Fibroblast of skin of right quadriceps (primary cell): ENCODE measurements at regions not wholly inside any gene's neighbourhood (a gene's known extent, or its start where the extent isn't known, plus 50 kb on each side); places are given as distances from the start of the nearest gene placed in this dataset.

ENCODE experiments used
- DNase-seq: peaks from one replicate; pipeline ENCODE4 v3.0.0-alpha.2; 2013

DNA sequence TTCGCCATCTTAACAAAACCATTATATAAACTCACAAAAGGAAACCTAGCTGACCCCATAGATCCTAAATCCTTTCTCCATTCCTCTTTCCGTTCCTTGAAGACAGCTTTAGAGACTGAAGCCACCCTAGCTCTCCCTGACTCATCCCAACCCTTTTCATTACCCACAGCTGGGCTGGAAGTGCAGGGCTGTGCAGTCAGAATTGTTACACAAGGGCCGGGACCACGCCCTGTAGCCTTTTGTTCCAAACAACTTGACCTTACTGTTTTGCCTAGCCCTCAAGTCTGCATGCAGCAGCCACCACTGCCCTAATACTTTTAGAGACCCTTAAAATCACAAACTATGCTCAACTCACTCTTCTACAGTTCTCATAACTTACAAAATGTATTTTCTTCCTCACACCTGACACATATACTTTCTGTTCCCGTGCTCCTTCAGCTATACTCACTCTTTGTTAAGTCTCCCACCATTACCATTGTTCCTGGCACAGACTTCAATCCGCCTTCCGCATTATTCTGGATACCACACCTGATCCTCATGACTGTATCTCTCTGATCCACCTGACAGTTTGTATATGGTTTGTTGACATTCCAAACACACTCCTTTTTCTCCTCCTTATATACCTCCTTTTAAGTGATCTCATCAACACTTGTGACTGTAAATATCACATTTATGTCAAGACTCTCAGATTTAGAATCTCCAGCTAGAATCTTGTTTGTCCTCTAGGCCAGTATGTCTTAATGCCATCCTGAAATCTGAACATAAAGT, 208.7 kb downstream of the KITLG start:
- DNase-seq, result no peak

DNA sequence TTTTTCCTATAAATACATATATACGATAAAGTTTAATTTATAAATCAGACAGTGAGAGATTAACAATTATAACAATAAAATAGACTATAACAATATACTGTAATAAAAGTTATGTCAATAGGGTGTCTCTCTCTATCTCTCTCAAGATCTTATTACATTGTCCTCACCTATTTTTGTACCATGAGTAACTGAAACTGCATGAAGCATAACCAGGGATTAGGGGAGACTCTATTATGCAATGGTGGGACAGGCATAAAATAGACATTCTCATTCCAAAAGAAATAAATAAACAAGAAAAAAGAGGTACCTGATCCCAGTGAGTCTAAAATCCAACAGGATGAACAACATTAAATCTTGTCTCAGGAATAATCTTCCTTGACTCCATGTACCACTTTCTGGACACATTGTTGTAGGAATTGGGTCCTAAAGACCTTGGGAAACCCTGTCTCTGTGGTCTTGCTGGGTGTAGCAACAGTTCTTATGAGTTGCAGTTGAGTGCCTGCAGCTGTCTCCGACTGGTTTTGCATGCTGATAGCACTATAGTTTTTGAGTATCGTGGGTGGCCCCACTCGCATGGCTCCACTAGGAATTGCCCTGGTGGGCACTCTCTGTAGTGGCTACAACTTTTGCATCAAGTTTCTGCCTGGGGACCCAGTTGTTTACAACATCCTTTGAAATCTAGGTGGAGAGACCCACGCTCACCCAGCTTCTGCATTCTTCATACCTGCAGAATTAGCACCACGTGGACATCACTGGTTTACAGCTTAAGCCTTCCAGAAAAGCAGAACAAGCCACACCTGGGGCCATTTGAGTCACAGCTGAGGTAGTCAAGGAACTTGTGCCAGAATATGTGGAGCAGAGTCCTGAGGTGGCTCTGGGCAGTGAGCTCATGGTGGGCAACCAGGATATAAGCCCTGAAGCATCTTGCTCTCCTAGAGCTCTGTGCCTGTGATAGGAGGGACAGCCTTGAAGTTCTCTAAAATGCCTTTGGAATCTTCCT, 204.7 kb downstream of the KITLG start:
- DNase-seq, result no peak

DNA sequence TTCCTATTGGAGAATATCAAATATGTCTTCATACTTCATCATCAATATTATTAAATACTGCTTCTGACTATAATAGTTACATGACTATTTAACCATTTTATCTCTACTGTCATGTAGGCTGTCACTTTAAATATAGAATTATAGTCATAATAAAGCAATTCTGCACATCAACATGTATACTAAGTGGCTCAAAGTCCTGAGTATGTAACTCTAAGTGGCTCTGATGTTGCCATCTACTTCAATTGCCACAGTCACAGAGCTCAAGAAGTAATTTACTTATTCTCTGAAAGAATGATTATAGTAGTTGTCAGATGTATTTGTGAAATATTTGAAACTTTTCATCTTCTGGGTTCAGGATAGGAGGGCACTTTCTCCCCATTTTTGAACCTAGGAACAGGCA, 202.3 kb downstream of the KITLG start:
- DNase-seq, result no peak

DNA sequence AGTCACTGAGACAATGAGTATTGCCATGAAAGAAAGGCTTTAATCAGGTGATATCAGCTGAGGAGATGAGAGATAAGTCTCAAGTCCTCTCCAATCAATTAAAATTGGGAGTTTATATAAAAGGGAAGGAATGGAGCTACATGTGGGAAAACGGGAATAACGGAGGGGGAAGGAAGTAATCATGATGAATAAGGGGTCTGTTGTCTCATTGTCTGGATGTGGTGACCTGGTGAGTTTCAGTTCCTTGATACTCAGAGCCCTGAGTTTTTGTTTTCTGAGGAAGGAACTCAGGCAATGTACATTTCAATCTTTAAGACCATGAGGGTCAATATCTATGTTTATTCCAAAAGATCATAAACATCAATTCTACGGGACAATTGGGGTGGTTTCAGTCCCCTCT, 198.8 kb downstream of the KITLG start:
- DNase-seq, result no peak

DNA sequence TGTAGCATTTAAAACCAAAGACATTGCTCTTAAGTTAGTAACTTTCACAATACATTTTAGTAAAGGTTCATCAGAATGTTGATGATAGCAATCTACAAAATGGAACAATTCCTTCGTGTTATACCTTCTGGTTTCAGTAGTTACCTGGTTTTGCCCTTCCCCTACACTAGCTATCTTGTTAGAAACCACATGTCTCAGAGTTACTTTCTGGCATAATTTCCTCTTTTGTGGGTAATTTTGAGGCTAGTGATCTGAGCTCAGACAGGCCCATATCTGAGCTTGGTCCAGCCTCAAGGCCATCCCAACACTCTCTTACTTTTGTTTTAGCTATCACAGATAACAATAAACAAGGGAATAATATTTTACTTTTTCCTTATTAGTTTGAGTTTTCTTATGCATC, 196.9 kb downstream of the KITLG start:
- DNase-seq, result no peak

DNA sequence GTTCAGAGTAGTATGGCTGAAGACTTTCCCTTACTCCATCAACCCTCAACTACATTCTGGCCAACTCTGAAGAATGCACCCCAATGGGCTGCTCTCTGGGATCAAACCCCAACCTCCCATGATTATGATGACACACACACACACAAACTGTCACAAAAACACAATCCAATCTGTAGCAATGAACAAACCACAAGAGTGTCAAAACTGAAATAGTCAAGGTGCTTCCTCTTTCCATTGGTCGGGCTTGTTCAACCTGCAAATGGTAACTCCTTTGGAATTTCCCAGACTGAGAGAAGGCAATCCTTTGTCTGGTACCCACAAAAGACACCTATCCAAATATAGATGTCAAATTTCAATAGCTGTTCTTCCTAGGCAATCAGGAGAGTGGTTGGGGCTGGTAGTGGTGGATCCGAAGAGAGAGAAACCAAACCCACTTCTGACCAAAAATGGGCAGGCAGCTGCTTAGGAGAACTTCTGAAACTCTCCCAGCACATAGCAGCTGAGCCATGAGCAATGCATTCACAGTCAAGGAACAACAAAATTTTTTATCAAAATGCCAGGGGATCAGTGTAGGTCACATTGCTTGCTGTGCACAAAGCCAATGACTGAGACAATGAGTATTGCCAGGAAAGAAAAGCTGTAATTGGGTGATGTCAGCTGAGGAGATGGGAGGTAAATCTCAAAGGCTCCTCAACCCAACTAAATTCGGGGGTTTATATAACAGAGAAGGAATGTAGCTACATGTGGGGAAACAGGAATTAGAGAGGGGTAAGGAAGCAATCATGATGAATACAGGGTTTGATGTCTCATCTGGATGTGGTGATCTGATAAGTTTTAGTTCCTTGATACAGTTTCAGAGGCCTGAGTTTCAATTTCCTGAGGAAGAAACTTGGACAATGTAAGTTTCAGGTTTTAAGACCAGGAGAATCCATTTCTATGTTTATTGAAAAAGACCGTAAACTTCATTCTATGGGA, 191.4 kb downstream of the KITLG start:
- DNase-seq, result peak; percentile 79

DNA sequence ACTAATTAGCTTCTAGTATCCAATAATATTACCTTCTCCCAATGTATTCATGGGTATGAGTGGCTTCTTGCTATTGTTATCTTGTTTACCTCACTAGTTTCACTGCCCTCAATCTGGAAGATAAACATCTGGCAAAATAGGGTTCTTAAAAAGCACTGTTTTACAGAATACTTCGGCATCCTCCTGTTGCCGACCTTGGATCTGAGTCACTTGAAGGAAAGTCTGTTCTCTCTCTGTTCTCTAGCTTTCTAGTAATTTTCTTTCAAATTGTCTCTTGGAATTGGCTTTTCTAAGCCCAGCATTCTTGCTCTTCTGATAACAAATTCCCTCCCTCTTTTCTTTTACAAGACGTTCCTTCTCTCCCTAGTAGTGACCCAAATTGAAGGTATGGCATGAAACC, 189.5 kb downstream of the KITLG start:
- DNase-seq, result no peak

DNA sequence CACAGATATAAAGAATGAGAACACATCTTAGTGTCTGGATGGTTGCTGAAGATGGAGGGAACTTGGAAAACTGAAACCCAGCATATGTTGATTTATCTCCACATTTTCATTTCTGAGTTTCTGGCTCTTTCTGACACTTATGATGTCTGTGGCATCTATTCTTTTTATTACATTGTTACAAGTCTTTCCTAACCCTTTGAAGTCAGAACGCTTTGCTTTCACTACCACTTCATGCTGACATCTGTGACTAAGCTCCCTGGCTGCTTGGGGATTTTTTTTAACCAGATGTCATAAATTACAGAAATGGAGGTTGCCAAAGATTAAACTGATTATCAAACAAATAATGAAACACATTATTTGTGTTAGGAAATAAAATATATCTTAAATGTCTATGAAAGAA, 188.7 kb downstream of the KITLG start:
- peak; percentile 90 for DNase-seq

DNA sequence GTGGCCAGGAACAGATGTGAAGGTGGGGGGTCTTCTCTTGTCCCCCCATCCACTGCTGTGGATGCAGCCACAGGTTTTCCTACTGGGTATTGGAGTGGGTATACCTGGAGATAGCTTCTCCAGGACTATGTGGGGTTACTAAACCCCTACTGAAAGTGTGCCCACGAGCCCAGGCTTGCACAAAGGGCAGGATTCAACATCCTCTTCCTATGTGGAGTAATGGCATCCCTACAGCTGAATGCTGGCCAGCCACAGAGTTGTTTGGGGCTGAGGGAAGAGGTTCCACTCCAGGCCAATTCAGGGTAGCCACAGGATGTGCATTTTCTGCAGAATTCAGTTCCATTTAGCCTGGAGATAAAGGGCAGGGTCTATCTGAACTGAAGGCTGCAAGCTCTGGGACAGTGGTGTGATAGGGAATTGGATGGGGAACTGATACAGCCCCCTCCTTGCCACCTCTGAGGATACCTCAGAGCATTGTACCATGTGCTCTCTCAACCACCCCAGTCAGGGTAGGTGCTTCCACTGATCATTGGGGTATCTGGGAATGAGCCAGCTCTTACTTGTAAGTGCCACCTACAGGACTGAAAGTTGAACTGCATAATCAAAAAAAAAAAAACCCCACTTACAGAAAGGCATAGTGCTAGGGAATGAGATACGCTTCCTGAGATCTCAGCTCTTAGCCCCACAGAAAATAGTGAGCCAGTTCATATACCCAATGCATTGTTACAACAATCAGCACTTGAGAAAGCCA, 187.1 kb downstream of the KITLG start:
- no peak for DNase-seq

DNA sequence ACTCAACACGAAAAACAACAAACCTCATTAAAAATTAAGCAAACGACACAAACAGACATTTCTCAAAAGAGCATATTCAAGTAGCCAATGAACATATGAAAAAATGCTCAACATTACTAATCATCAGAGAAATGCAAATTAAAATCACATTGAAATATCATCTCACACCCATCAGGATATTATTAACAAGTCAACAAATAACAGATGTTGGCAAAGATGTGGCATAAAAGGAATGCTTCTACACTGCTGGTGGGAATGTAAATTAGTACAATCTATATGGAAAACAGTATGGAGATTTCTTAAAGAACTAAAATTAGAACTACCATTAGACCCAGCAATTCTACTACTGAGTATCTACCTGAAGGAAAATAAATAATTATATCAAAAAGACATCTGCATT, 182.2 kb downstream of the KITLG start:
- peak; percentile 55 for DNase-seq

DNA sequence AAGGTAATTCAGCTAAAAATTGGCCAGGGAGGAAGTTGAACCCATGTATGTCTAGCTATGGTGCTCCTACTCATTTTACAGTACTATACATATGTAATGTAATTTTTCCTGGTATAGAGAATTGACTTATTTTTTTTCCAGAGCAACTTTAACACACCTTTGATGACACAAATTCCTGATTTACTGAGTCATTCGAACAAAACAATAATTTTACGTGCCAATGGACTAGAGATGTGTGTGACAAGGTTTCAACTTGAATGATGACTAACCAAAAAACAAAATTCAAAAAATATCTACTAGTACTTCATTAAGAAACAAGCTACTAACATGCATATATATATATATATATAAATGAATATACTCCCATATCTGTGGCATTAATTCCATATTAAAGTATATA, 180.5 kb downstream of the KITLG start:
- DNase-seq, result no peak

DNA sequence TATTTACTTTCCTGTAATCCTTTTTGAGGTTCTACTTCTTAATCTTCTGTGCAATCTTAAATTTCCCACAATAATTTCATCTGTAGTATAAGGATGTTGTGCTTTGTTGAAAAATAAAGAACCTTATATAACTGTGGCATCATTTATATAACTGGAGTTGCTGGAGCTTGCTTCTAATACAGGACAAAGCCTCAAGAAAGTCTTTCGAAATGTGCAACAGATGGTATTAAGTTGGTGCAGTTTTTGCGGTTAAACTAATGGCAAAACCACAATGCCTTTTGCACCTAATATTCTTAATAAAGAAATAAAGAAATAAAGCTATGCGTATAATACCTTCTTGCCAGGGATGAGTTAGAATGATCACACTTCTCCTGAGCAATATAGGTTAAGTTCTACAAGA, 180.0 kb downstream of the KITLG start:
- DNase-seq, result no peak

DNA sequence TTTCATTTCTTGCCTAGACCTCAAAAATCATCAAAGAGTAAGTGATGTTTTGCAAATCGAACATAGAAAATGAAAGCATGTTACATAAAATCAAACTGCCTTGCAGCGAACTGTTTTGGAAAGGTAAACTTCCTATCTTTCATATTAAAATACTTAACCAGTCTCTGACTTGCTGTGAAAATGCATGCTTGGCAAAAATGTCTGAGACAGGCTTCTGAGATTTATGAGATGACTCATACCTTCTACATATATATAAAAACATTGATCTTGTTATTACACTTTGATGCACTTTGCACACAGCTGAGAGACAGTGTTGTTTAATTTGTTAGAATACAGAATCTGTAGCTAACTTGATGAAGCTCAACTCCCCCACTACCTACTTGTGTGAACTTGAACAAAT, 179.1 kb downstream of the KITLG start:
- peak; percentile 45 for DNase-seq

DNA sequence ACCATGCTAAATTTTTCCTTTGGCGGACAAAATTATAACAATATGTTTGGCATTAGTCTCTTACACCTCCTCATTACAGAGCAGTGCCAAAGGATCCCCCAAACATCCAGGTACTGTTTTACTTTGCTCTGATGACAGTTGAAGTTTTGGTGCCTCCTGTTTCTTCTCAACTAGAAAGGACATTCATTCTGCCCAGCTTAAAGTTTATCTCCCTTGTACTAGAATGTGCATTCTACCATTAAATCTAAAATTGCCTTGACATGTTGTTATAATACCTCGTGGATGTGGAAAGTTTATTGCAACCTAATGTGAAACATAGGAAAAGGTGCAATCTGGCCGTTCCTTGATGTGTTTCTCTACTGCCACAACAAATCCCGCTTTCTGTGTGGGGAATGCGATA, 173.4 kb downstream of the KITLG start:
- DNase-seq, result no peak

DNA sequence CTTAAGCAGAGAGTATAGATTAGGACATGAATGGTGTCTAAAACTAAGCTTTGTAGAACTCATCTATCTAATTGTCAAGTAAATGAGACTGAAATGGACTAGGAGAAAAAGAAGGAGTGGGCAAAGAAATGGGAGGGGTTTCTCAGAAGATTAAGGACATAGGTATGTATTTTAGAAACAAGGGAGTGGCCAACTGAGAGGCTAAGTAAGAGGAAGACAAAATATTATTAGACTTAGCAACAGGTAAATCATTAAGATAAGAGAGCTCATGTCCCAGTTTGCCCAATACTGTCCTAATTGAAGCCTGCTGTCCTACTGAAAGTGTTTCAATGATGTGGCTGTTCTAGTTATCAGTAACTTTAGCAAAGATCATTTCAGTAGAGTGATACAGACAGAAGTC, 171.4 kb downstream of the KITLG start:
- no peak for DNase-seq

DNA sequence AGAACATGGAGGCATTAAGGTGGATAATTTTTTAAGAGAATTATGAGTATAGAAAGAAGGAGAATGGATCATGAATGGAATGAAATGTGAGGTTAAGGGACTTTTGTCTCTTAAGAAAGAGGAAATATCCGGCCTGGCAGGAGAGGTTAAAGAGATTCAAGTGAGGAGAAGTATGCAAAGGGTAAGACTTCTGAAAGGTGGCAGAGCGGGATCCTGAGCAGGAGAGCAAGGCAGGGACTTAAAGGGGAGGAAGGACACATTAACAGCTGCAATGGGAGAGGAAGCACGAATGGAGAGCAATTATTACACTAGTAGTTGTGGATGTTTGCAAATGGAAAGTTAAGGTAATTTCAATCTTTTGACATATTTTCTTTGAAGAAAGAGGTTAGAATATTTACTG, 171.0 kb downstream of the KITLG start:
- no peak for DNase-seq

DNA sequence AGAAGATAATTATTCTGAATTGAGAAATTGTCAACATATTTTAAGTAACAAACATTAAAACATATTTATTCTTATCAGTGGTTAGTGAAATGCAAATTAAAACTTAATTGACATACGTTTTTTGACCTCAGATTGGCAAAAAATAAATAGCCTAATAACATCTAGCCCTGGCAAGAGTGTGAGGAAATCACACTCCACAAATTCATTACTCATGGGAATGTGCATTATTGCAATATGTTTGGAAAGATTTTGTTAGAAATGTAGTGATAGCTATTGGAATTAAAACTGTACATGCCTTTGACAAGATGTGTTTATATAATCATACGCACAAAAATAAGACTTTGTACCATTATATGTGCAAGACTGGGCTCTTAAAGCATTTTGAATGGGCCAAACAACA, 168.6 kb downstream of the KITLG start:
- DNase-seq, result no peak

DNA sequence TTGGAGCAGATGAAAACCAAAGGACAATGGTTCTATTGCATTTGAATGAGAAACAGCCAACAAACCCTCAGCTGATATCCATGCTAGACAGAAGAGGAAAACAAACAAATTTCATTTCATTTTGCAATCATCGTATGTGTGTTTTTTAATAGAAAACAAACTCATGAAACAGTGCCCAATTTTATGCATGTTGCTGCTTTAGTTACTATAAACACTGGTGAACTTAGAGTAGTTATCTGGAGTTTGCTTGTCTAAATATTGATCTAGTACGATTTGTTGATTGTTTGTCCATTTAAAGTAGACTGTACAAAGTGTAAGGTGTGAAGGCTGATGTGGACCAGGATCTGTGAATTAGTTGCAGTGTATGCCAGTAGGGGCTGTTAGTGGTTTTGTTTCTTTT, 166.6 kb downstream of the KITLG start:
- no peak for DNase-seq

DNA sequence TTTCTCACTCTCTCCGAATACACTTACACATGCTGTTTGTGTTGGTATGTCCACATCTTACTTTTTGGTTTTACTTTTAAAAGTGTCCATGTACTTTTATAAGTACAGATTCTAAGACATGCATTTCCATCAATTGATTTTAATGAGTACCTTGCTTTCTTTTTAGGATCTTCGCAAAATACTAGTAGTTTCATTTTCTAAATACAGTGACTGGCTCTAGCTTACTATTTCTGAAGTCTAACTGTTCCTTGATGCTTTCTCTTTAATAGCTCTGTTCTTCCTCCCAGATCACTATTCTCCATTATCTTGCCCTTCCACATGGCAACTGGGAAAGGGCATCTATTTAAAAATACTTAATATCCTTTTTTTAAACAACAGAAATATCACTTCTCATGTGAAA, 164.1 kb downstream of the KITLG start:
- no peak for DNase-seq

DNA sequence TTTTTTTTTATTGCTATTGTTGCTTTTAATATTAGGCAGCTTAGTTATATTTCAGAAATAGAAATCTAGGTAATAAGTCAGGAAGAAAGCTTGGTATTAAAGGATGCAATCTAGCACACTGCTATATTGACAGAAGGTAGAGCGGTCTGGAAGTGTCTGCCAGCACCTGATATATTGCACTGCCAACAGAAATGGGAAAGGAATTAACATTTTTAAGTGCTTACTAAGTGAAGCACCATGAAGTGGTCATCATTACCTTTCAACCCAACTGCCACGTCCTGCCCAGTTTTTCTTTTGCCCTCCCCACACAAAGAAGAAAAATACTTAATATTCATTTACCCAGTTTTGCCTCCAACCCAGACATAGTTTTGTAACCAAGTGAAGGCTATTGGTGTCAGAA, 163.5 kb downstream of the KITLG start:
- no peak for DNase-seq

DNA sequence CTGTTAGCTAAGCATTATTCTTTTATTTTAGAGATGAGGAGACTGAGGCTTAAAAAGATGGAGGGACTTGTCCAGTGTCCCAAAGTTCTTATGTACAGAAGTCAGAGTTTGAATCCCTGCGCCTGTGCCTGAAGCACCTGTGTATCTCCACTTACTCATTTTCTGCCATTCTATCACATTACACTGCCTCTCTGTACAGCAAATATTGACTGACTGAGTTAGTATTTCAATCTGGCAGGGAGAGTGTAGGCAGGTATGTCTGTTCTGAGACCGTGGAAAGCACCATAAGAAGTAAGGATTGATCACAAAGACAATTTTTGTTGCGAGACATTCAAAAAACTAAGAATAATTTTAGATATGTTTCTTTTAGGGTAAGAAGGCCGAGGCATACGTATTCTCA, 162.7 kb downstream of the KITLG start:
- DNase-seq, result no peak

DNA sequence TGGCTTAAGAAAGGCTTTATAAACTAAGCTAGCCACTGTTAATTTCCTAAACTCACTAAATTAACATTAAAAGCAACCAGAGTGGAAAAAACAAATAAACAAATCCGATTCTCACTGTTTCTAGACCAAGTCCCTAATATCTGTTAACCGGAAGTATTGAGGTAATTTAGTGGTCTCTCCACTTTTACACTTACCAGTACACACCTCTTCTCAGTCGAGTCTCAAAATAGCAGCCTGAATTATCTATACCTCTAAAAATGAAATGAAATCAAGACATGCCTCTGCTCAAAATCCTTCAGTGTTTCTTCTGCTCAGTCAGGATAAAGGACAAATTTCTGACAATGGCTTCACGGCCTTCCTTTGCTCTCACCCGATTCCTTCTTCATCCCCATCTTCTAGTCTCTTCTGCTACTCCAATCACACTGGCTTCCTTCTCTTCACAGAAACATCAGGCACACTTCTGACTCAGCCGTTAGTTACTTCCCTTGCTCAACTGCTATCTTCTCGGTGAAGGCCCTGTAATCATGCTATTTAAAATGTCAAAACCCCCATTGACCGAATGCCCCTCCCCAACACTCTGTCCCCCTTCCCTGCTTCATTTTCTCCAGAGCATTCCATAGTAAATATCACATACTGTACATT, 161.3 kb downstream of the KITLG start:
- DNase-seq, result peak; percentile 71
